HFFc6 (cell line): ENCODE measurements at regions not wholly inside any gene's neighbourhood (a gene's known extent, or its start where the extent isn't known, plus 50 kb on each side); places are given as distances from the start of the nearest gene placed in this dataset.

Source experiments
- DNase-seq: peaks from one replicate; pipeline ENCODE4 v3.0.0-alpha.2; 2018
- H3K27ac Mint-ChIP-seq: 2 replicates; pipeline ENCODE4 v1.8.0; 2020; ENCODE audit warnings: mild to moderate bottlenecking, mixed read lengths
- H3K27me3 Mint-ChIP-seq: 2 replicates; pipeline ENCODE4 v1.8.0; 2021; ENCODE audit warnings: mild to moderate bottlenecking, moderate library complexity, mixed read lengths; ENCODE audit not compliant: insufficient read depth
- H3K36me3 Mint-ChIP-seq: 2 replicates; pipeline ENCODE4 v1.8.0; 2021; ENCODE audit warnings: low read depth, mixed read lengths
- H3K4me1 Mint-ChIP-seq: 2 replicates; pipeline ENCODE4 v1.8.0; 2020; ENCODE audit warnings: low read depth, mixed read lengths
- H3K4me3 Mint-ChIP-seq: 2 replicates; pipeline ENCODE4 v1.8.0; 2020; ENCODE audit warnings: mild to moderate bottlenecking, moderate library complexity, mixed read lengths
- H3K9me3 Mint-ChIP-seq: 2 replicates; pipeline ENCODE4 v1.8.0; 2020; ENCODE audit warnings: mild to moderate bottlenecking, mixed read lengths
- CTCF ChIP-seq: fragments of 200-600 bp; sonication (generic); IDR thresholded peaks from 2 replicates; pipeline ENCODE4 v1.5.0; 2021; ENCODE audit warnings: antibody characterized with exemption, mild to moderate bottlenecking

DNA sequence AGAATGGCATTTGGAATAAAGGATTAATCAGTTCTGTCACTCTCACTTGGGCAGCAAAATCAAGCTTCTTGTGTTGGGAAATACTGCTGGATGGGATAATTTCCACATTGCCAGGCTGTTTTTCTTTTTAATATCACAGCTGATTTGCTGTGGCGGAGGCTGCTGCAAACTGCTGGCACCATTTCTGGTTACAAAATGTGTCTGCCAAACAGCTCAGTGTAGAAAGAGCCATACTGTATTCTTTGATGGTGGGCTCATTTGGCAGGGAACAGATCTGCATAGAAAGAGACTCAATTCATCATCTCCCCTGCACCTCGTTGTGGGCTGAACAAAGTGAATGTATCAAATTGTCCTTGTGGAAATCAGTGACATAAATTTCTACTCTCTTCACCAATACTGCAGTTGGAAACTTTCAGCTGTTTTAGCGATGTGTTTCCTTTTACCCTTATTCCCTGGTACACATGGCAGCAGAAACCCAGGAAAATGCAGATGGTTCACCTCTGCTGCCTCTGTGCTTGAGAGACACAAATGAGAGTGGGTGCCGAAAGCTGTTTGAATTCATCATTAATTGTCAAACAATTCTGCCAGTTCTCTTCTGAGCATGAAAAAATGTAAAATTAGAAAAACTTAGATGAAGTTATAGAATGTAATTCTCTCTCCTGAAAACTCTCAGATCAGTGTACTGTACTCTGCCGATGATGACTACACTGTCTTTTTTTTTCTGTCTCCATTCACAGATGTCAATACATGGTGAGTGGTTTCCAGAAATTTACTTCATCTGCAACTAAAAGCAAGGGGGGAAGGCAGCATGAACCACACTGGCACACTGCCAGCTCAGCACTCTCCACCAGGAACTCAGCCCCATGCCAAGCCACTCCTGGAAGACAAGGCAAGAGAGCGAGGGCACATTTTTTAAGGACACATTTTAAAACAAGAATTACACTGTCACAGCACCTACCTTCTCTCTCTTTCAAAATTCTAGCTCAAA lies 75.0 kb downstream of the HMHB1 start:
- Mint-ChIP-seq H3K4me1 (peaks cover 52% of the 10 kb centered on the region), H3K36me3 (peaks cover 4% of the 10 kb centered on the region), H3K9me3 (no peaks in the 10 kb centered on the region), H3K4me3 (peak overlapping the region; percentile 15), H3K27me3 (no peaks in the 10 kb centered on the region; the same call in 1 of the 2 replicates), H3K27ac (peak overlapping the region; percentile 93)
- no peak for TF ChIP-seq CTCF
- DNase-seq, result peak; percentile 16

DNA sequence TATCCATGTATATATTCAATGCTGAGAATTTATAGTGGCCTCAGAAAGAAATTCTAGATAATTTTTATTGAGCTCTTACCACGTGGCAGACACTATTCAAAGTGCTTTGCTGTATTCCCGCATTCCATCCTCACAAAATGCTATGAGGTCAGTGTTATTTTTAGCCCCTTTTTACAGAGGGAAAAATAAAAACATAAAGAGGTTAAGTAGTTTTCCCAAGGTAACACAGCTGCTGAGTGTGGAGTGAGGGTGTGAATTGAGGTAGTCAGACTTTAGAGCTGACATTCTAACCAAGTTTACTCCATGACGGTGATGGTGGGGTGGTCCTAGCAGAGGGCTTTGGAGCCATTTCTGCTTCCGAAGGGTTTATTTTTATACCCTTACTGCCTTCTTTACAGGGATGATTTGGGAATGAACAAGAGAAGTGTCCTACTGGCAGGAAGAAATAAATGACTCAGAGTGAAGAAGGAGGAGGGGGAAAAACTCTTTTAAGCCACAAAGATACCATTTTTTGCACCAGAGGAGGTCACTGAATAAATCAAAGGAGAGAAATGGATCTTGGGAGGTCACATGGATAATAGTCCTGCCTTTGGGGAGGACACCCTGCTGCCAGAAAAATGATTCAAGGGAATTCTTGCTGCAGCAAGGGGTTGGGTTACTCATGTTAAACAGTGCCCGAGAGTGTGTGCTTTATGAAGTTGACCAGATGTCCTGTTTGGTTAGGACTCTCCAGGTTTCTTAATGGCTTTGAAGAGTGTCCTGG lies 76.1 kb downstream of the HMHB1 start:
- Mint-ChIP-seq H3K36me3 (peaks cover 4% of the 10 kb centered on the region; the same call in 1 of the 2 replicates), H3K27me3 (no peaks in the 10 kb centered on the region; the same call in 1 of the 2 replicates), H3K4me1 (peaks cover 52% of the 10 kb centered on the region), H3K27ac (peak overlapping the region; percentile 93), H3K9me3 (no peaks in the 10 kb centered on the region), H3K4me3 (peak overlapping the region; percentile 63)
- DNase-seq, result peak; percentile 85
- no peak for TF ChIP-seq CTCF

GRCh38 chr5:143888912-143889311 lies 77.0 kb downstream of the HMHB1 start:
- no peaks in the 10 kb centered on the region for H3K9me3 Mint-ChIP-seq
- H3K27me3 Mint-ChIP-seq, result no peaks in the 10 kb centered on the region; the same call in 1 of the 2 replicates
- no peak for TF ChIP-seq CTCF
- H3K36me3 Mint-ChIP-seq, result peaks cover 4% of the 10 kb centered on the region; the same call in 1 of the 2 replicates
- peak overlapping the region; percentile 93 for H3K27ac Mint-ChIP-seq
- H3K4me3 Mint-ChIP-seq, result peak overlapping the region; percentile 63
- no peak for DNase-seq
- H3K4me1 Mint-ChIP-seq, result peaks cover 52% of the 10 kb centered on the region

GRCh38 chr5:143889986-143890385 lies 78.0 kb downstream of the HMHB1 start:
- Mint-ChIP-seq H3K4me3 (no peak overlapping the region), H3K36me3 (peaks cover 4% of the 10 kb centered on the region; the same call in 1 of the 2 replicates), H3K4me1 (peaks cover 52% of the 10 kb centered on the region), H3K27me3 (no peaks in the 10 kb centered on the region; the same call in 1 of the 2 replicates), H3K9me3 (no peaks in the 10 kb centered on the region), H3K27ac (peak overlapping the region; percentile 41; the same call in 1 of the 2 replicates)
- TF ChIP-seq CTCF, result no peak
- DNase-seq, result no peak

DNA sequence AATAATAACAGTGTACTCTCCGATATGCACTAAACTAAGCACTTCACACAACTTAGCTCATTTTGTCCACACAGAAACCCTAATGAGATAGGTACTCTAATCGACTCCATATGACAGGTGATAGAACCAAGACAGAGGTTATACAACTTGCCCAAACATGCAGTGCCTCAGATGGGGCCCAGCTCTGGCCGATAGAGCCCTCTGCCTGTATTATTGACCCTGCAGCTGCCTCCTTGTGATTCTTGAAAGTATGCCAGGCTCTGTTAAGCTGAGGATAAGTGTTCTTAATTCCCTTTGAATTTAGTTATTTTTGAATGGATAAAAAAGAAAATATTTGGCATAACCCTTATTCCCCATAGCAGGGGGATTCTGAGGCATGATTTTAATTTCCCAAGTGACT lies 78.5 kb downstream of the HMHB1 start:
- Mint-ChIP-seq H3K36me3 (peaks cover 4% of the 10 kb centered on the region; the same call in 1 of the 2 replicates), H3K4me1 (peaks cover 52% of the 10 kb centered on the region), H3K27ac (no peak overlapping the region), H3K27me3 (no peaks in the 10 kb centered on the region; the same call in 1 of the 2 replicates), H3K4me3 (no peak overlapping the region), H3K9me3 (no peaks in the 10 kb centered on the region)
- no peak for TF ChIP-seq CTCF
- DNase-seq, result no peak
